ENCODE measurements at regions not wholly inside any gene's neighbourhood (a gene's known extent, or its start where the extent isn't known, plus 50 kb on each side); places are given as distances from the start of the nearest gene placed in this dataset.

GRCh38 chrX:10076765-10077164 is 80.0 kb upstream of the CLCN4 start:
- H3K4me2 ChIP-seq: no peak overlapping the region
- ChIA-PET POLR2A (no interaction called here), CTCF (no interaction called here)
- H4K20me1 ChIP-seq (ENCODE audit: insufficient read depth): no peaks in the 10 kb centered on the region; the same call in 1 of the 2 replicates
- 67% methylated on average over 7 of the region's 7 CpGs for WGBS (ENCODE audit: low lambda C conversion rate)
- no peak overlapping the region for H3K9ac ChIP-seq
- DNase-seq: no peak
- H3K36me3 ChIP-seq (replicated peaks in 1 of 2; ENCODE audit: control insufficient read depth in 1 of 2, insufficient read depth in 2 of 2, low read length in 1 of 2): no peaks in the 10 kb centered on the region
- no peak overlapping the region for H2AFZ ChIP-seq (ENCODE audit: low read depth)
- H3K9me3 ChIP-seq: no peaks in the 10 kb centered on the region
- no peaks in the 10 kb centered on the region for H3K4me1 ChIP-seq (ENCODE audit: control insufficient read depth in 1 of 2, insufficient read depth in 2 of 2, low read depth in 1 of 2, low read length in 1 of 2)
- H3K79me2 ChIP-seq (ENCODE audit: insufficient read depth): no peaks in the 10 kb centered on the region; the same call in 1 of the 2 replicates
- H3K27ac ChIP-seq (ENCODE audit: low read depth in 2 of 2, low read length in 1 of 2): no peak overlapping the region
- no peaks in the 10 kb centered on the region for H3K27me3 ChIP-seq (ENCODE audit: insufficient read depth)
- H3F3A ChIP-seq (replicated peaks; ENCODE audit: insufficient read depth): no peaks in the 10 kb centered on the region
- TF ChIP-seq GABPA (IDR thresholded peaks at IDR 0.05; ENCODE audit: low read depth): no peak
- TF ChIP-seq USF1 (IDR thresholded peaks at IDR 0.05; ENCODE audit: borderline replicate concordance, low read depth): no peak
- TF ChIP-seq GATA2 (CRISPR knock-in tag; IDR thresholded peaks at IDR 0.05): no peak
- TF ChIP-seq TEAD4 (IDR thresholded peaks at IDR 0.05; ENCODE audit: borderline replicate concordance, insufficient read depth): no peak
- TF ChIP-seq FOXJ3 (CRISPR knock-in tag; IDR thresholded peaks at IDR 0.05): no peak
- no peak for TF ChIP-seq ZBTB33 (IDR thresholded peaks at IDR 0.05; ENCODE audit: borderline replicate concordance, low read depth)
- TF ChIP-seq IRF3 (IDR thresholded peaks at IDR 0.05; ENCODE audit: low read depth, low read length): no peak
- TF ChIP-seq, protein P1, sequence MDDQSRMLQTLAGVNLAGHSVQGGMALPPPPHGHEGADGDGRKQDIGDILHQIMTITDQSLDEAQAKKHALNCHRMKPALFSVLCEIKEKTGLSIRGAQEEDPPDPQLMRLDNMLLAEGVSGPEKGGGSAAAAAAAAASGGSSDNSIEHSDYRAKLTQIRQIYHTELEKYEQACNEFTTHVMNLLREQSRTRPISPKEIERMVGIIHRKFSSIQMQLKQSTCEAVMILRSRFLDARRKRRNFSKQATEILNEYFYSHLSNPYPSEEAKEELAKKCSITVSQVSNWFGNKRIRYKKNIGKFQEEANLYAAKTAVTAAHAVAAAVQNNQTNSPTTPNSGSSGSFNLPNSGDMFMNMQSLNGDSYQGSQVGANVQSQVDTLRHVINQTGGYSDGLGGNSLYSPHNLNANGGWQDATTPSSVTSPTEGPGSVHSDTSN (IDR thresholded peaks at IDR 0.05): no peak
- TF ChIP-seq ELF1 (IDR thresholded peaks at IDR 0.05): no peak
- TF ChIP-seq, protein P2, sequence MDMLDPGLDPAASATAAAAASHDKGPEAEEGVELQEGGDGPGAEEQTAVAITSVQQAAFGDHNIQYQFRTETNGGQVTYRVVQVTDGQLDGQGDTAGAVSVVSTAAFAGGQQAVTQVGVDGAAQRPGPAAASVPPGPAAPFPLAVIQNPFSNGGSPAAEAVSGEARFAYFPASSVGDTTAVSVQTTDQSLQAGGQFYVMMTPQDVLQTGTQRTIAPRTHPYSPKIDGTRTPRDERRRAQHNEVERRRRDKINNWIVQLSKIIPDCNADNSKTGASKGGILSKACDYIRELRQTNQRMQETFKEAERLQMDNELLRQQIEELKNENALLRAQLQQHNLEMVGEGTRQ (IDR thresholded peaks at IDR 0.05; ENCODE audit: borderline replicate concordance, low read depth, low read length): no peak
- TF ChIP-seq EZH2phosphoT487 (IDR thresholded peaks at IDR 0.05; ENCODE audit: borderline replicate concordance, low read depth): no peak
- TF ChIP-seq EP300 (IDR thresholded peaks at IDR 0.05; ENCODE audit: borderline replicate concordance in 1 of 2, low read depth in 1 of 2, low read length in 1 of 2): no peak
- TF ChIP-seq, protein P3, sequence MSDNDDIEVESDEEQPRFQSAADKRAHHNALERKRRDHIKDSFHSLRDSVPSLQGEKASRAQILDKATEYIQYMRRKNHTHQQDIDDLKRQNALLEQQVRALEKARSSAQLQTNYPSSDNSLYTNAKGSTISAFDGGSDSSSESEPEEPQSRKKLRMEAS (IDR thresholded peaks at IDR 0.05; ENCODE audit: low read depth): no peak
- H3K4me3 ChIP-seq (ENCODE audit: low read depth in 2 of 2, low read length in 1 of 2): no peak overlapping the region
- no peaks in the 10 kb centered on the region for H3K9me2 ChIP-seq

Data from SK-N-SH (cell line).